ENCODE measurements at regions not wholly inside any gene's neighbourhood (a gene's known extent, or its start where the extent isn't known, plus 50 kb on each side); places are given as distances from the start of the nearest gene placed in this dataset.
"Not testable (repeated sequence)": the region's sequence is repeated elsewhere in the genome, so short reads cannot be mapped to it uniquely, and the experiment has no call there.

GRCh38 chr2:65749545-65749944, 317.1 kb upstream of the SPRED2 start:
- TF ChIP-seq SPI1 (IDR thresholded peaks at IDR 0.05; ENCODE audit: borderline replicate concordance, low read depth) (no peak), CTCF (IDR thresholded peaks at IDR 0.05; ENCODE audit: insufficient read depth, low read length) (no peak), GABPA (IDR thresholded peaks at IDR 0.05; ENCODE audit: low read depth) (no peak), POLR2AphosphoS5 (IDR thresholded peaks at IDR 0.05; ENCODE audit: low read depth) (no peak), REST (IDR thresholded peaks at IDR 0.05; ENCODE audit: insufficient replicate concordance, low read depth) (no peak)
- no peak overlapping the region for H3K27ac ChIP-seq (replicated peaks)
- no peak for DNase-seq (ENCODE audit: low read depth in 1 of 2, low spot score in 1 of 2)
- no peak overlapping the region for H3K4me3 ChIP-seq (replicated peaks; ENCODE audit: insufficient read depth, low read length)
- H3K27me3 ChIP-seq (ENCODE audit: insufficient read depth, poor library complexity, severe bottlenecking) = no peaks in the 10 kb centered on the region

- not testable (repeated sequence) for DNase-seq (ENCODE audit: low read depth in 1 of 2, low spot score in 1 of 2); H3K4me3 ChIP-seq (replicated peaks; ENCODE audit: insufficient read depth, low read length); H3K27me3 ChIP-seq (ENCODE audit: insufficient read depth, poor library complexity, severe bottlenecking); H3K27ac ChIP-seq (replicated peaks)
These were observed 315.5 kb upstream of the SPRED2 start for GRCh38 chr2:65747875-65748274.

- no peak for TF ChIP-seq GABPA (IDR thresholded peaks at IDR 0.05; ENCODE audit: low read depth)
- TF ChIP-seq REST (IDR thresholded peaks at IDR 0.05; ENCODE audit: insufficient replicate concordance, low read depth) = no peak
- no peak for TF ChIP-seq SPI1 (IDR thresholded peaks at IDR 0.05; ENCODE audit: borderline replicate concordance, low read depth)
- no peaks in the 10 kb centered on the region for H3K27me3 ChIP-seq (ENCODE audit: insufficient read depth, poor library complexity, severe bottlenecking)
- no peak overlapping the region for H3K4me3 ChIP-seq (replicated peaks; ENCODE audit: insufficient read depth, low read length)
- H3K27ac ChIP-seq (replicated peaks) = no peak overlapping the region
- no peak for DNase-seq (ENCODE audit: low read depth in 1 of 2, low spot score in 1 of 2)
These were observed 314.7 kb upstream of the SPRED2 start for GRCh38 chr2:65746931-65747675.

- TF ChIP-seq GABPA (IDR thresholded peaks at IDR 0.05; ENCODE audit: low read depth) (no peak), REST (IDR thresholded peaks at IDR 0.05; ENCODE audit: insufficient replicate concordance, low read depth) (no peak), POLR2AphosphoS5 (IDR thresholded peaks at IDR 0.05; ENCODE audit: low read depth) (no peak), SPI1 (IDR thresholded peaks at IDR 0.05; ENCODE audit: borderline replicate concordance, low read depth) (no peak)
- Histone ChIP-seq H3K27me3 (ENCODE audit: insufficient read depth, poor library complexity, severe bottlenecking) (no peaks in the 10 kb centered on the region), H3K4me3 (replicated peaks; ENCODE audit: insufficient read depth, low read length) (no peak overlapping the region), H3K27ac (replicated peaks) (no peak overlapping the region)
- DNase-seq (ENCODE audit: low read depth in 1 of 2, low spot score in 1 of 2) = no peak
These were observed 312.2 kb upstream of the SPRED2 start for GRCh38 chr2:65744477-65745200.

All from HL-60 (cell line).